ENCODE measurements at regions not wholly inside any gene's neighbourhood (a gene's known extent, or its start where the extent isn't known, plus 50 kb on each side); places are given as distances from the start of the nearest gene placed in this dataset.

GRCh38 chr17:72302735-72303134 lies 181.9 kb downstream of the SOX9 start:
- H3K4me3 ChIP-seq (ENCODE audit: low read depth, low read length), result no peak overlapping the region
- no peak for TF ChIP-seq CTCF (IDR thresholded peaks at IDR 0.05; ENCODE audit: control insufficient read depth, extremely low read depth, insufficient read depth)
- DNase-seq (ENCODE audit: low read depth), result no peak

GRCh38 chr17:72303787-72304733 lies 183.2 kb downstream of the SOX9 start:
- no peak for TF ChIP-seq CTCF (IDR thresholded peaks at IDR 0.05; ENCODE audit: control insufficient read depth, extremely low read depth, insufficient read depth)
- DNase-seq (ENCODE audit: low read depth), result no peak
- no peak overlapping the region for H3K4me3 ChIP-seq (ENCODE audit: low read depth, low read length)

- no peak overlapping the region for H3K4me3 ChIP-seq (ENCODE audit: low read depth, low read length)
- no peak for DNase-seq (ENCODE audit: low read depth)
- no peak for TF ChIP-seq CTCF (IDR thresholded peaks at IDR 0.05; ENCODE audit: control insufficient read depth, extremely low read depth, insufficient read depth)
These were observed 184.0 kb downstream of the SOX9 start for GRCh38 chr17:72304859-72305258.

- no peak for DNase-seq (ENCODE audit: low read depth)
- TF ChIP-seq CTCF (IDR thresholded peaks at IDR 0.05; ENCODE audit: control insufficient read depth, extremely low read depth, insufficient read depth), result no peak
- H3K4me3 ChIP-seq (ENCODE audit: low read depth, low read length), result no peak overlapping the region
These were observed 184.7 kb downstream of the SOX9 start for GRCh38 chr17:72305472-72305871.

GRCh38 chr17:72306037-72306436 lies 185.2 kb downstream of the SOX9 start:
- DNase-seq (ENCODE audit: low read depth), result no peak
- H3K4me3 ChIP-seq (ENCODE audit: low read depth, low read length), result no peak overlapping the region
- no peak for TF ChIP-seq CTCF (IDR thresholded peaks at IDR 0.05; ENCODE audit: control insufficient read depth, extremely low read depth, insufficient read depth)

- DNase-seq (ENCODE audit: low read depth), result no peak
- H3K4me3 ChIP-seq (ENCODE audit: low read depth, low read length), result no peak overlapping the region
- TF ChIP-seq CTCF (IDR thresholded peaks at IDR 0.05; ENCODE audit: control insufficient read depth, extremely low read depth, insufficient read depth), result no peak
These were observed 187.0 kb downstream of the SOX9 start for GRCh38 chr17:72307836-72308235.

Data from LNCaP clone FGC (cell line).